Coronary artery (tissue), 2 donors: ENCODE measurements at regions not wholly inside any gene's neighbourhood (a gene's known extent, or its start where the extent isn't known, plus 50 kb on each side); places are given as distances from the start of the nearest gene placed in this dataset.

Source experiments
- DNase-seq: peaks from one replicate; pipeline ENCODE4 v3.0.0-alpha.2; 2017; ENCODE audit warnings: low spot score
- H3K27ac ChIP-seq, 2 donors: fragments of 200-600 bp; sonication (generic); one replicate each; pipeline ENCODE4 v1.5.1; 2016 to 2019
- H3K4me3 ChIP-seq: fragments of 200-600 bp; sonication (generic); 2 replicates; pipeline ENCODE4 v1.5.1; 2016; ENCODE audit warnings: mild to moderate bottlenecking, moderate library complexity
- TF ChIP-seq, protein P1 (sequence below): fragments of 200-600 bp; sonication (generic); IDR thresholded peaks from one replicate; pipeline ENCODE4 v1.5.1; 2019; ENCODE audit warnings: antibody characterized with exemption

DNA sequence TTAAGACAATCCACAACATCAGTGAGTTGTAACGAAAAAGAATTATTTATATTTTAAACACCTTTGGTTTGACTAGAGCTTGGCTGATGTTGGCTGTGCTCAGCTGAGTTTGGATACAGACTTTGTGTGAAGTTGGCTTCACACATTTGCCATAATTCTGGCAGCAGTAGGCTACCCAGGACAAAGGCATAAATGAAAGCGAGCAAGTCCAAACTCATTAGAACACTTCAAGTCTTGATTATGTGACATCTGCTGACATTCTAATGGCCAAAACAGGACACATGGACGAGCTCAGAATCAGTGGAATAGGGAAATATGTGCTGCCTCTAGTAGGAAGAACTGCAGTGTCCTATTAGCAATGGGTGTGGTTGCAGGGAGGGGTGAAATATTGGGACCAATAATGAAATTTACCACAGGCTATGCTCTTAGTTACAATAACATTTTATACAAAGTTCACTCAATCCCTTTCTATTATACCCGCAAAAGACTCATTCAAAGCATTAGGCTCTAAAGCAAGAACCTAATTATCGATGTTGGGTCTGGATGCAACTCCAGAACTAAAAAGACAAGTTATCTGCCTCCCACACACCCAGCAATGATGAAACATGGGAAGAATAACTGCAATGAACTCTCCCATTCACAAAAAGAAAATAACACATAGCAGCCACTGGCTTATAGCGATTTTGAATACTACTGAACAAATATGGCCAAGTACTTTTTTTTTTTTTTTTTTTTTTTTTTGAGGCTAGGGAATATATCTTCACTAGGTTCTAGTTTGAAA lies 493.9 kb upstream of the RASGRP1 start:
- DNase-seq, result no peak
- Histone ChIP-seq H3K27ac (no peak overlapping the region), H3K4me3 (no peak overlapping the region)
- TF ChIP-seq, protein P1, sequence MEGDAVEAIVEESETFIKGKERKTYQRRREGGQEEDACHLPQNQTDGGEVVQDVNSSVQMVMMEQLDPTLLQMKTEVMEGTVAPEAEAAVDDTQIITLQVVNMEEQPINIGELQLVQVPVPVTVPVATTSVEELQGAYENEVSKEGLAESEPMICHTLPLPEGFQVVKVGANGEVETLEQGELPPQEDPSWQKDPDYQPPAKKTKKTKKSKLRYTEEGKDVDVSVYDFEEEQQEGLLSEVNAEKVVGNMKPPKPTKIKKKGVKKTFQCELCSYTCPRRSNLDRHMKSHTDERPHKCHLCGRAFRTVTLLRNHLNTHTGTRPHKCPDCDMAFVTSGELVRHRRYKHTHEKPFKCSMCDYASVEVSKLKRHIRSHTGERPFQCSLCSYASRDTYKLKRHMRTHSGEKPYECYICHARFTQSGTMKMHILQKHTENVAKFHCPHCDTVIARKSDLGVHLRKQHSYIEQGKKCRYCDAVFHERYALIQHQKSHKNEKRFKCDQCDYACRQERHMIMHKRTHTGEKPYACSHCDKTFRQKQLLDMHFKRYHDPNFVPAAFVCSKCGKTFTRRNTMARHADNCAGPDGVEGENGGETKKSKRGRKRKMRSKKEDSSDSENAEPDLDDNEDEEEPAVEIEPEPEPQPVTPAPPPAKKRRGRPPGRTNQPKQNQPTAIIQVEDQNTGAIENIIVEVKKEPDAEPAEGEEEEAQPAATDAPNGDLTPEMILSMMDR, result no peak

DNA sequence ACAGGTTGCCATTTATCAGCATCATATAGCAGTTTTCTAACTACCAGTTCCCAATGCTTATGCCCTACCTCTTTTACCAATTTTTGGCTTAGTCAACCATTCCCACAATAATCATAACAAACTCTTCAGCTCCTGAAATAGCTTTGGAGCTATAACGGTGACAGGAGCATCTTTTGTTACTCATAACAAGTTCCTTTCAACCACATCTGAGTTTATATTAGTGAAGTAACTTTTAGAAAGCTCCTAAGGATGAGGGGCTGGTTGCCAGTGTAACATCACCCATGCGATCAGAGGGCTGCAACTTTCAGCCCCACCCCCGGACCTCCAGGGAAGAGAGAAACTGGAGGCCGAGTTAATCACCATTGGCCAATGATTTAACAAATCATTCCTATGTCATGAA lies 495.3 kb upstream of the RASGRP1 start:
- Histone ChIP-seq H3K27ac (no peak overlapping the region), H3K4me3 (no peak overlapping the region)
- TF ChIP-seq, protein P1, result no peak
- DNase-seq, result no peak

DNA sequence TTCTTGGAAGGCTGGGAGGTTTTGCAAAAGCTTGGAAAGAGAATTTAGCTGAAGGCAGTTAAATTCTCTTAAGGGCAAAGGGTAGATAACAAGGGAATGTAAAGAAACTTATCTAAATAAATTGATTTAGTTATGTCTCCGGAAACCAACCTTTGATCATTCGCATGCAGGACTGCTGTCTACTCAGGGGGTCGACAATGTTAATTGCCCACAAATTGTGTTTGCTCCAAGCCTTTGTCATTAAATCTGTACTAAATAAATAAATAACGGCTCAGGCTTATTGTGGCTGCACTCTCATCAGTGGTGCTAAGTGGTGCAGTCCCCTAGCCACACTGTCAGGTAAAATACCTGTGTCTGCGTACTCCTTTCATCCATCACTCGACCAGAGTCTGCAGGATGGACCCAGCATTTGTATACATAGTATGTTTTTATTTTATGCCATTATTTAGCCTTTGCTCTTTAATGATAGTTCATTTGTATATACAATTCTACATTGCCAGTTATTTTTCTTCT lies 497.4 kb upstream of the RASGRP1 start:
- DNase-seq, result no peak
- no peak overlapping the region for H3K27ac ChIP-seq
- no peak overlapping the region for H3K4me3 ChIP-seq
- TF ChIP-seq, protein P1, result no peak

DNA sequence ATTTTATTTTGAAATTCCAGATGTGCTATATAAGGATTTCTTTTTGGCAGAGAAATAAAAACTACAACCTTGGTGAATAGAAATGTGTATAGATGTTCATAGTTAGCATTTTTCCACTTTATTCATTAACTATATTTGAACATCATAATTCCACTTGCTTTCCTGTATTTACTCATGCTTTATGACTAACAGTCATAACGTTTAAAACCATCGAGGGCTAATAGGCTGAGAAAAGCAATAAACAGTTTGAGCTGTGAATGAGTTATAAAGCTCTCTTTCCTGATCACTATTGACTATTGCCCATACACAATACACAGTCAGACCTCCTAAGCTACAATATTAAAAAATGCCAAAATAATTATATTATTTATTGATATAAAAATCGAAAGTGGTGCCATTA lies 502.1 kb upstream of the RASGRP1 start:
- no peak overlapping the region for H3K27ac ChIP-seq
- no peak for DNase-seq
- no peak overlapping the region for H3K4me3 ChIP-seq
- TF ChIP-seq, protein P1, result no peak

DNA sequence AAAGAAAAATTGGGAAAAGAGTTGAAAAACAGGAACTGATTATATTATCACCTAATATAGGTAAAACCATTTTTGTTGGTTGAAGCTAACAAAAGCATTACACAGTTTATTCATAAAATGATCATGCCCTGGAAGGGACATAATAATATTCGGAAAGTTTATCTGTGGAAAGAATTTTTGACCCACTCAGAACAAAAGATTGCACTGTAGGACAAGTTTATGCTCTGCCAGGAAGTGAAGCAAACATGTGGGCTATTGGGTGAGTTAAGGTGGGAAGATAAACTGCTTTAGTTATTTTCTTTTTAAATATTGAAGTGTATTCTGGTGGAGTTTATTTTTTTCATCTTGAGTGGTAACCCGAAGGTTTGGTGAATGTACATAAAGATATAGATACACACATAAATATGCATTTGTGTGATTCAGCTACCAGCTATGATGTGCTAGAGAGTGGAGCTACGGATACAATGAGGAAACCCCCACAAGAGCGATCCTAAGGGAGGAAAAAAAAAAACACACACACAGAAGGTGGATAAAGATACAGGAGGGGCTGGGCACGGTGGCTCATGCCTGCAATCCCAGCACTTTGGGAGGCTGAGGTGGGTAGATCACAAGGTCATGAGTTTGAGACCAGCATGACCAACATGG lies 506.4 kb upstream of the THBS1 start:
- TF ChIP-seq, protein P1, result no peak
- Histone ChIP-seq H3K27ac (no peak overlapping the region), H3K4me3 (no peak overlapping the region)
- DNase-seq, result no peak

DNA sequence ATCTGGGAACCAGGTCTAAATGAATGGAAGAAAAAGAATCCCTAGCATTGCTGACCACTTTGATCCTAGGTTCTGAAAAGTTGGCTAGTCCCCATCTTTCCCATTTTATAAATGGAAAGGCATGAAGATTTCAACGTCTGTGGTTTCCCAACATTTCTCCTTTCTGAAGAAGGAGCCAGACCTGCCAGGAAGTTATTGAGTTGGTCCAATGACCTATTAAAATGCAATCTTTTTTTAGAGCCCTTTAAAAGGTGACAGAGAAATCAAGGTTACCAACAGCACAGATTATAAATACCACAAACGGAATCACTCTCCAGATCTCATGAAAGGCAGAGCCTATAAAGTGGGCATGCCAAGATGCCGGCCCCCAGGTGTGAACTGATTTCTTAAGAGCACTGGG lies 505.6 kb upstream of the THBS1 start:
- TF ChIP-seq, protein P1, result no peak
- no peak overlapping the region for H3K27ac ChIP-seq
- no peak for DNase-seq
- H3K4me3 ChIP-seq, result no peak overlapping the region
